ENCODE measurements at regions not wholly inside any gene's neighbourhood (a gene's known extent, or its start where the extent isn't known, plus 50 kb on each side); places are given as distances from the start of the nearest gene placed in this dataset.

GRCh38 chrX:78548012-78548411, 111.1 kb downstream of the RTL3 start:
- intact Hi-C loops (cut with micrococcal nuclease): no loop called here
- no peak overlapping the region for H3K27ac Mint-ChIP-seq (ENCODE audit: low read depth, unreplicated experiment)
- no peak for TF ChIP-seq CTCF (IDR thresholded peaks at IDR 0.05; ENCODE audit: unreplicated experiment)
- no TSS peak for BruUV-seq (replicated peaks)
- peaks cover 10% of the 10 kb centered on the region for H3K4me1 Mint-ChIP-seq (ENCODE audit: insufficient read depth, unreplicated experiment)
- no peaks in the 10 kb centered on the region for H3K27me3 Mint-ChIP-seq (ENCODE audit: insufficient read depth, unreplicated experiment)
- H3K4me3 Mint-ChIP-seq (ENCODE audit: unreplicated experiment): no peak overlapping the region
- ChIA-PET CTCF (no interaction called here), POLR2A (no interaction called here)
- no peaks in the 10 kb centered on the region for H3K36me3 Mint-ChIP-seq (ENCODE audit: insufficient read depth, unreplicated experiment)
- H3K9me3 Mint-ChIP-seq (ENCODE audit: unreplicated experiment): peaks cover 47% of the 10 kb centered on the region
- peak; percentile 11 for DNase-seq (ENCODE audit: unreplicated experiment)

GRCh38 chrX:78545233-78545632, 113.9 kb downstream of the RTL3 start:
- peak; percentile 28 for DNase-seq (ENCODE audit: unreplicated experiment)
- Mint-ChIP-seq H3K4me1 (ENCODE audit: insufficient read depth, unreplicated experiment) (peaks cover 10% of the 10 kb centered on the region), H3K9me3 (ENCODE audit: unreplicated experiment) (peaks cover 46% of the 10 kb centered on the region), H3K27ac (ENCODE audit: low read depth, unreplicated experiment) (no peak overlapping the region), H3K4me3 (ENCODE audit: unreplicated experiment) (no peak overlapping the region), H3K27me3 (ENCODE audit: insufficient read depth, unreplicated experiment) (no peaks in the 10 kb centered on the region), H3K36me3 (ENCODE audit: insufficient read depth, unreplicated experiment) (no peaks in the 10 kb centered on the region)
- ChIA-PET CTCF (no interaction called here), POLR2A (no interaction called here)
- TF ChIP-seq CTCF (IDR thresholded peaks at IDR 0.05; ENCODE audit: unreplicated experiment): no peak
- no TSS peak for BruUV-seq (replicated peaks)
- intact Hi-C loops (cut with micrococcal nuclease): no loop called here

- Mint-ChIP-seq H3K9me3 (ENCODE audit: unreplicated experiment) (peaks cover 48% of the 10 kb centered on the region), H3K4me3 (ENCODE audit: unreplicated experiment) (no peak overlapping the region), H3K36me3 (ENCODE audit: insufficient read depth, unreplicated experiment) (no peaks in the 10 kb centered on the region), H3K27ac (ENCODE audit: low read depth, unreplicated experiment) (no peak overlapping the region), H3K27me3 (ENCODE audit: insufficient read depth, unreplicated experiment) (no peaks in the 10 kb centered on the region), H3K4me1 (ENCODE audit: insufficient read depth, unreplicated experiment) (peaks cover 6% of the 10 kb centered on the region)
- ChIA-PET CTCF (interaction anchor here (1.3 kb wide), 1 partner anchor 12 kb away, joined by 5 read pairs; no protein-coding TSS in a partner anchor), POLR2A (no interaction called here)
- no peak for DNase-seq (ENCODE audit: unreplicated experiment)
- BruUV-seq (replicated peaks): no TSS peak
- TF ChIP-seq CTCF (IDR thresholded peaks at IDR 0.05; ENCODE audit: unreplicated experiment): no peak
- intact Hi-C loops (cut with micrococcal nuclease): no loop called here
Observed at GRCh38 chrX:78543281-78543680, 115.8 kb downstream of the RTL3 start.

GRCh38 chrX:78540171-78540570, 119.0 kb downstream of the RTL3 start:
- POLR2A ChIA-PET: no interaction called here
- no peak overlapping the region for H3K4me3 Mint-ChIP-seq (ENCODE audit: unreplicated experiment)
- intact Hi-C loops (cut with micrococcal nuclease): no loop called here
- CTCF ChIA-PET: no interaction called here
- TF ChIP-seq CTCF (IDR thresholded peaks at IDR 0.05; ENCODE audit: unreplicated experiment): no peak
- H3K27me3 Mint-ChIP-seq (ENCODE audit: insufficient read depth, unreplicated experiment): no peaks in the 10 kb centered on the region
- H3K27ac Mint-ChIP-seq (ENCODE audit: low read depth, unreplicated experiment): no peak overlapping the region
- DNase-seq (ENCODE audit: unreplicated experiment): no peak
- H3K4me1 Mint-ChIP-seq (ENCODE audit: insufficient read depth, unreplicated experiment): no peaks in the 10 kb centered on the region
- H3K9me3 Mint-ChIP-seq (ENCODE audit: unreplicated experiment): peaks cover 46% of the 10 kb centered on the region
- BruUV-seq (replicated peaks): no TSS peak
- no peaks in the 10 kb centered on the region for H3K36me3 Mint-ChIP-seq (ENCODE audit: insufficient read depth, unreplicated experiment)
